ENCODE measurements at regions not wholly inside any gene's neighbourhood (a gene's known extent, or its start where the extent isn't known, plus 50 kb on each side); places are given as distances from the start of the nearest gene placed in this dataset.

DNA sequence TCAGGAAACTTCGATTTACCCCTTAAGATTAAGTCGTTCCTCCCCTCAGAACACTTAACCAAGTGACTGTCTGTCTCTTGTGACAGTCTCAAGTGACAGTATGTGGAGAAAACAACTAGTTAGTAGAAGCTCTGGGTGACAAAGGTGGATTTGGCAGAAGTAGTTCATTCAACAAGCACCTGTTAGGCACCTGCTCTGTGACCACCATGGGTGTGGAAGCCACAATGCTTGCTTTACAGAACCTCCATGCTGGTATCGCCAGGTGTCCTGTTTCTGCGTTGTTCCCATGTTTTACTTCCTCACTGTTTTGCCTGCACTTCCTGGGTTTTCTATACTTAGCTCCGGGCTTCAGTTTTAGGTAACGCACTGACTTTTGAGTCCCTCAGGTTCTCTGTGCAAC, 337.4 kb upstream of the DCC start:
- DNase-seq (no peak), ATAC-seq (ENCODE audit: insufficient read depth, low read depth) (no peak)
- Histone ChIP-seq H4K20me1 (ENCODE audit: insufficient read depth, low read length) (no peaks in the 10 kb centered on the region), H3K27me3 (ENCODE audit: insufficient read depth, low read length, poor library complexity) (no peaks in the 10 kb centered on the region), H3K36me3 (ENCODE audit: insufficient read depth, low read length) (no peaks in the 10 kb centered on the region), H2AFZ (ENCODE audit: low read depth, low read length) (no peak overlapping the region), H3K79me2 (ENCODE audit: insufficient read depth, low read length) (no peaks in the 10 kb centered on the region), H3K9ac (ENCODE audit: low read depth, low read length) (no peak overlapping the region), H3K4me3 (ENCODE audit: low read depth in 1 of 2, low read length in 2 of 2) (no peak overlapping the region), H3K27ac (ENCODE audit: low read length) (no peak overlapping the region), H3K4me2 (ENCODE audit: insufficient read depth, low read length) (no peak overlapping the region), H3K9me3 (ENCODE audit: insufficient read depth, low read length, severe bottlenecking) (no peaks in the 10 kb centered on the region), H3K4me1 (ENCODE audit: insufficient read depth, low read length) (no peaks in the 10 kb centered on the region)
- TF ChIP-seq EZH2 (IDR thresholded peaks at IDR 0.05; ENCODE audit: borderline replicate concordance, low read depth, low read length, severe bottlenecking): no peak
- TF ChIP-seq, protein P1, sequence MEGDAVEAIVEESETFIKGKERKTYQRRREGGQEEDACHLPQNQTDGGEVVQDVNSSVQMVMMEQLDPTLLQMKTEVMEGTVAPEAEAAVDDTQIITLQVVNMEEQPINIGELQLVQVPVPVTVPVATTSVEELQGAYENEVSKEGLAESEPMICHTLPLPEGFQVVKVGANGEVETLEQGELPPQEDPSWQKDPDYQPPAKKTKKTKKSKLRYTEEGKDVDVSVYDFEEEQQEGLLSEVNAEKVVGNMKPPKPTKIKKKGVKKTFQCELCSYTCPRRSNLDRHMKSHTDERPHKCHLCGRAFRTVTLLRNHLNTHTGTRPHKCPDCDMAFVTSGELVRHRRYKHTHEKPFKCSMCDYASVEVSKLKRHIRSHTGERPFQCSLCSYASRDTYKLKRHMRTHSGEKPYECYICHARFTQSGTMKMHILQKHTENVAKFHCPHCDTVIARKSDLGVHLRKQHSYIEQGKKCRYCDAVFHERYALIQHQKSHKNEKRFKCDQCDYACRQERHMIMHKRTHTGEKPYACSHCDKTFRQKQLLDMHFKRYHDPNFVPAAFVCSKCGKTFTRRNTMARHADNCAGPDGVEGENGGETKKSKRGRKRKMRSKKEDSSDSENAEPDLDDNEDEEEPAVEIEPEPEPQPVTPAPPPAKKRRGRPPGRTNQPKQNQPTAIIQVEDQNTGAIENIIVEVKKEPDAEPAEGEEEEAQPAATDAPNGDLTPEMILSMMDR (IDR thresholded peaks at IDR 0.05; ENCODE audit: borderline replicate concordance, extremely low read depth, low read length, poor library complexity, severe bottlenecking): no peak

DNA sequence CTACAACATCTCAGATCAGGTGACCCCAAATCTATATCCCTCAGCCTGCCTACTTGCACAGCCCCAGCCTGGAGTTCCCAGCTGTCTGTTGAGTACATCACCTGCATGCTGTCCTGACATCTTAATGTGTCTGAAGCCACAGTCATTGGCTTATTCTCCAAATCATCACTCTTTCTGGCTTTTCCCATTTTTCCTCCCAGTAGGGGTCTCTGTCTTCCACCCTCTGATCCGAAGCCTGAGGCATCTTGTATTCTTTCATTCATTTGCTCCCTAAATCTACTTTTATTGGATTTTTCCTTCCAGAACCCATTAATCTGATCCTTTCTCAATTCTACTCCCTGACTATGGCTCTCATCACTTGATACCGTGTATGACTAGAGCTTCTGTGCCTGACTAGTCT, 332.9 kb upstream of the DCC start:
- Histone ChIP-seq H4K20me1 (ENCODE audit: insufficient read depth, low read length) (no peaks in the 10 kb centered on the region), H3K79me2 (ENCODE audit: insufficient read depth, low read length) (no peaks in the 10 kb centered on the region), H2AFZ (ENCODE audit: low read depth, low read length) (no peak overlapping the region), H3K27ac (ENCODE audit: low read length) (no peak overlapping the region), H3K4me2 (ENCODE audit: insufficient read depth, low read length) (no peak overlapping the region), H3K4me1 (ENCODE audit: insufficient read depth, low read length) (no peaks in the 10 kb centered on the region), H3K36me3 (ENCODE audit: insufficient read depth, low read length) (no peaks in the 10 kb centered on the region), H3K9ac (ENCODE audit: low read depth, low read length) (no peak overlapping the region), H3K4me3 (ENCODE audit: low read depth in 1 of 2, low read length in 2 of 2) (no peak overlapping the region), H3K27me3 (ENCODE audit: insufficient read depth, low read length, poor library complexity) (no peaks in the 10 kb centered on the region), H3K9me3 (ENCODE audit: insufficient read depth, low read length, severe bottlenecking) (no peaks in the 10 kb centered on the region)
- no peak for TF ChIP-seq EZH2 (IDR thresholded peaks at IDR 0.05; ENCODE audit: borderline replicate concordance, low read depth, low read length, severe bottlenecking)
- TF ChIP-seq, protein P1 (IDR thresholded peaks at IDR 0.05; ENCODE audit: borderline replicate concordance, extremely low read depth, low read length, poor library complexity, severe bottlenecking): no peak
- DNase-seq: no peak
- ATAC-seq (ENCODE audit: insufficient read depth, low read depth): no peak

DNA sequence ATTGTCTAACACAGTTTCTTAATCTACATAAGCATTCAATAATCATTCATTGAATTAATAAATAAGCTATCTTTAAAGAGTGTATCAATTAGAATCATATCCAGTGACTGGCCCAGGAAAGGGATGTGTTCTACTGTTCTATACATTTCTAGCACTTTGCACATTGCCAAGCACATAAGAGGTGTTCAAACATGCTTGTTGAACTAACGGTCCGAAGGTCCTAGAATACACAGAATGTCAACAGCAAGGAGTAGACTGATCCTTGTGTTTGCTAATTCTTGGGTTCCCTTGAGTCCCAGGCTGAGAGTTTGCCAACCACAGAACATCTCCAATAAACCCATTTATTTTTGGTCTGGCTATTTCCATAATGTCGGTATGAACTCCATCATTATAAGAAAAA, 331.7 kb upstream of the DCC start:
- no peak for ATAC-seq (ENCODE audit: insufficient read depth, low read depth)
- TF ChIP-seq, protein P1 (IDR thresholded peaks at IDR 0.05; ENCODE audit: borderline replicate concordance, extremely low read depth, low read length, poor library complexity, severe bottlenecking): no peak
- TF ChIP-seq EZH2 (IDR thresholded peaks at IDR 0.05; ENCODE audit: borderline replicate concordance, low read depth, low read length, severe bottlenecking): no peak
- Histone ChIP-seq H3K9ac (ENCODE audit: low read depth, low read length) (no peak overlapping the region), H4K20me1 (ENCODE audit: insufficient read depth, low read length) (no peaks in the 10 kb centered on the region), H3K9me3 (ENCODE audit: insufficient read depth, low read length, severe bottlenecking) (no peaks in the 10 kb centered on the region), H3K79me2 (ENCODE audit: insufficient read depth, low read length) (no peaks in the 10 kb centered on the region), H3K36me3 (ENCODE audit: insufficient read depth, low read length) (no peaks in the 10 kb centered on the region), H3K4me1 (ENCODE audit: insufficient read depth, low read length) (no peaks in the 10 kb centered on the region), H3K27ac (ENCODE audit: low read length) (no peak overlapping the region), H2AFZ (ENCODE audit: low read depth, low read length) (no peak overlapping the region), H3K27me3 (ENCODE audit: insufficient read depth, low read length, poor library complexity) (no peaks in the 10 kb centered on the region), H3K4me2 (ENCODE audit: insufficient read depth, low read length) (no peak overlapping the region), H3K4me3 (ENCODE audit: low read depth in 1 of 2, low read length in 2 of 2) (no peak overlapping the region)
- no peak for DNase-seq

DNA sequence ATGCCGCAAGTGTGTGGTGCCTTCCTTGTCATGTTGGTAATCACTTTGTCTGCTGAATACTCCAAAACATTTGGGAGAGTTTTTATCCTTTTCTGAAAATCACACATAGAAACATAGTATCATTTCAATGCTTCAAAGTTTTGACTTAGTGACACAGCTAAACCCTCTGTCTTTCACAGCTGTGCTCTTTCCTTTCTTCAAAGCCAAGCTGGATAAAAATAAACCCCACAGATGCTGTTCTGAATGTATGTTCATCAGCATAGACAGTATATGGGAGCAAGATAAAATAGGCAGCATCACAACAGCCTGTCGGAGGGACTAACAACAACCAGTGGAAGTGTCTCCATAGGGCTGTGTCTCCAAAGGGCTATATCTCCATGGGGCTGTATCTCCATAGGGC, 331.3 kb upstream of the DCC start:
- no peaks in the 10 kb centered on the region for H3K36me3 ChIP-seq (ENCODE audit: insufficient read depth, low read length)
- ATAC-seq (ENCODE audit: insufficient read depth, low read depth) (no peak), DNase-seq (no peak)
- no peaks in the 10 kb centered on the region for H3K27me3 ChIP-seq (ENCODE audit: insufficient read depth, low read length, poor library complexity)
- H3K27ac ChIP-seq (ENCODE audit: low read length): no peak overlapping the region
- H3K4me1 ChIP-seq (ENCODE audit: insufficient read depth, low read length): no peaks in the 10 kb centered on the region
- H2AFZ ChIP-seq (ENCODE audit: low read depth, low read length): no peak overlapping the region
- TF ChIP-seq, protein P1 (IDR thresholded peaks at IDR 0.05; ENCODE audit: borderline replicate concordance, extremely low read depth, low read length, poor library complexity, severe bottlenecking): no peak
- TF ChIP-seq EZH2 (IDR thresholded peaks at IDR 0.05; ENCODE audit: borderline replicate concordance, low read depth, low read length, severe bottlenecking): no peak
- no peak overlapping the region for H3K4me3 ChIP-seq (ENCODE audit: low read depth in 1 of 2, low read length in 2 of 2)
- H3K4me2 ChIP-seq (ENCODE audit: insufficient read depth, low read length): no peak overlapping the region
- no peak overlapping the region for H3K9ac ChIP-seq (ENCODE audit: low read depth, low read length)
- H3K9me3 ChIP-seq (ENCODE audit: insufficient read depth, low read length, severe bottlenecking): no peaks in the 10 kb centered on the region
- H4K20me1 ChIP-seq (ENCODE audit: insufficient read depth, low read length): no peaks in the 10 kb centered on the region
- H3K79me2 ChIP-seq (ENCODE audit: insufficient read depth, low read length): no peaks in the 10 kb centered on the region
